ENCODE measurements at regions not wholly inside any gene's neighbourhood (a gene's known extent, or its start where the extent isn't known, plus 50 kb on each side); places are given as distances from the start of the nearest gene placed in this dataset.

DNA sequence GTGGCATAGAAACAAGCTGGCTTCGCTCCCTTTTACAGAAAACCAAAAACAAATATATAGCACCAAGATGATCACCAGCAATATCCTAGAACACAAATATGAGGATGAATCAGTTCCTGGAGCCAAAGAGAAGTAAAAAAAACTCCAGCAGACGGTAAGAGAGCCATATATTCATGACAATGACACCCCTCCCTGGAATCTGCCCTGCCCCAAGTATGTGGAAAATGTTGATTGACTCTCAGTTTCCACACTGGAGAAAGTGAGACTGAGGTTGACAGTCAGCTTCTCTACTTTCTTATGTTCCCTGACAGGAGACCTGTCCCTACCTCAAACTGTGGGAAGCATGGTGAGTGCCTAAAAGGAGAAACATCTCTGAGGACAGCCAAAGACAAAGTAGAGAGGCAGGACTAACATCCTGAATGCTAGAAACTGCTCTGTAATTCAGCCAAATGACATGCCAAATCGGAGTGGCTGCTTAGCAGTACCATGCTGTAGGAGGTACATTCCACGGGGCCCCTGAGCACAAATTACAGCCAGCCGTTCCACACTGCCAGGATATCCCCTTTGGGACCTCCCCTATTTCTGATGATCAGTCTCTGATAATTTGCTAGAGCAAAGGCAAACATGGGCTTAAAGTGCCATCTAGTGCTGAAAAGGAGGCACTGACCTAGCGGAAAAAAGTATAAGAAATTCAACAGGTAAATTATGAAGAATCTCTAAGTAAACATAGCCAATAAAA is 424.0 kb upstream of the RGMB start:
- TF ChIP-seq, protein P1, sequence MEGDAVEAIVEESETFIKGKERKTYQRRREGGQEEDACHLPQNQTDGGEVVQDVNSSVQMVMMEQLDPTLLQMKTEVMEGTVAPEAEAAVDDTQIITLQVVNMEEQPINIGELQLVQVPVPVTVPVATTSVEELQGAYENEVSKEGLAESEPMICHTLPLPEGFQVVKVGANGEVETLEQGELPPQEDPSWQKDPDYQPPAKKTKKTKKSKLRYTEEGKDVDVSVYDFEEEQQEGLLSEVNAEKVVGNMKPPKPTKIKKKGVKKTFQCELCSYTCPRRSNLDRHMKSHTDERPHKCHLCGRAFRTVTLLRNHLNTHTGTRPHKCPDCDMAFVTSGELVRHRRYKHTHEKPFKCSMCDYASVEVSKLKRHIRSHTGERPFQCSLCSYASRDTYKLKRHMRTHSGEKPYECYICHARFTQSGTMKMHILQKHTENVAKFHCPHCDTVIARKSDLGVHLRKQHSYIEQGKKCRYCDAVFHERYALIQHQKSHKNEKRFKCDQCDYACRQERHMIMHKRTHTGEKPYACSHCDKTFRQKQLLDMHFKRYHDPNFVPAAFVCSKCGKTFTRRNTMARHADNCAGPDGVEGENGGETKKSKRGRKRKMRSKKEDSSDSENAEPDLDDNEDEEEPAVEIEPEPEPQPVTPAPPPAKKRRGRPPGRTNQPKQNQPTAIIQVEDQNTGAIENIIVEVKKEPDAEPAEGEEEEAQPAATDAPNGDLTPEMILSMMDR (conservative IDR thresholded peaks at IDR 0.05; ENCODE audit: low read length), result peak; percentile 71
- DNase-seq (ENCODE audit: low read depth), result peak; percentile 92

DNA sequence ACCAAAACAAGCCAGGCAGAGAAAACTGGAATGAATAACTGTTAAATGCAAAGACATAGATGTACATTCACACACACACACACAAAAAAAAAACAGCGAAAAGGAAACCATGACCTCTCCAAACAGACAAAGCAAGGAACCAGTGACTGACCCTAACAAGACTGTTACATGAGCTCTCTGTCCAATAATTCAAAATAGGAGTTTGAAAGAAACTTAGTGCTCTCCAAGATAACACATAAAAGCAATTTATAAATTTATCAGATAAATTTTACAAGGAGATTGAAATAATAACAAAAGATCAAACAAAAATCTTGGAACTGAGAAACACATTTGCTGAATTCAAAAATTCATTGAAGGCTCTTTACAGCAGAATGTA is 423.5 kb upstream of the RGMB start:
- DNase-seq (ENCODE audit: low read depth), result no peak
- no peak overlapping the region for H3K4me3 ChIP-seq (ENCODE audit: low read length)
- TF ChIP-seq, protein P1 (conservative IDR thresholded peaks at IDR 0.05; ENCODE audit: low read length), result no peak

More for the DNA sequence above, 424.0 kb upstream of the RGMB start:
- peak overlapping the region; percentile 11 for H3K4me3 ChIP-seq (ENCODE audit: low read length)

- no peak overlapping the region for H3K4me3 ChIP-seq (ENCODE audit: low read length)
- DNase-seq (ENCODE audit: low read depth), result no peak
- TF ChIP-seq, protein P1 (conservative IDR thresholded peaks at IDR 0.05; ENCODE audit: low read length), result no peak
Observed at GRCh38 chr5:98354922-98355321, 418.5 kb upstream of the RGMB start.

DNA sequence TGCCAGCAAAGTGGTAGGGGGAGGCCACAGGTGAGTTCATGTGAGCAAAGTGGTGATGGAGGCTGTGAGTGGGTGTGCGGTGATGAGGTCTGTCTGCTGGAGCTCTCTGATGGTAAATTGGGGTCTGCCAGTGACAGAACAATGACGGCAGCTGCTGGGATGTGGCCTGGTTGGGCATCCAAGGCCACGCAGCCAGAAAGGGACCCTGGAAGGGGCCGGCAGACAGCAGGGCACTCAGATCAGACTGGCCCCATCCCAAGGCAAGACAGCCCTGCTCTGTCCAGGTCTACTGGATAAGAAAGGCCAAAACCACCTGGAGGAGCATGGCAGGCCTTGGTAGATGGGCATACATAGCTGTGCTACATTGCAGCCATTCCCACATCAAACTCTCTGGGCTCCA is 412.9 kb upstream of the RGMB start:
- no peak overlapping the region for H3K4me3 ChIP-seq (ENCODE audit: low read length)
- DNase-seq (ENCODE audit: low read depth), result no peak
- TF ChIP-seq, protein P1 (conservative IDR thresholded peaks at IDR 0.05; ENCODE audit: low read length), result no peak

- no peak overlapping the region for H3K4me3 ChIP-seq (ENCODE audit: low read length)
- DNase-seq (ENCODE audit: low read depth), result no peak
- TF ChIP-seq, protein P1 (conservative IDR thresholded peaks at IDR 0.05; ENCODE audit: low read length), result no peak
Observed at GRCh38 chr5:98363157-98363556, 410.3 kb upstream of the RGMB start.

- TF ChIP-seq, protein P1 (conservative IDR thresholded peaks at IDR 0.05; ENCODE audit: low read length), result no peak
- no peak for DNase-seq (ENCODE audit: low read depth)
- no peak overlapping the region for H3K4me3 ChIP-seq (ENCODE audit: low read length)
Observed at GRCh38 chr5:98364549-98364948, 408.9 kb upstream of the RGMB start.

DNA sequence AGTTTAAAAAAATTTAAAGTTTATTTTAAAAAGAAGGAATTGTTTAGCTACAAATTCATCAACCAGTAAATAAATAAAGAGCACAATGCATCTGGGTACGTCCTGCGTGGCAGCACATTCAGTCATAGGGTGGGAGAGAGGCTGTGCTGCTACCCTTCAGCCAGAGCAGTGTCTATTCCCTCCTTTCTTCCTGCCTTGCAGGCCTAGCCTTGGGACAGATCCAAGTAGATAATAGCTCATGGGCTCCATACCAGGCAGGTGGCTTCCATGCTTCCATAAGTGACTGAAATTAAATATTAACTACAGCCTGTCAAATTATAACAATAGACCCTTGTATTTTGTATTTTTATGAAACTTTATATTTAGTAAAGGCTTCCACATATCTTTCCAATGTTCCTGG is 408.3 kb upstream of the RGMB start:
- H3K4me3 ChIP-seq (ENCODE audit: low read length), result no peak overlapping the region
- no peak for DNase-seq (ENCODE audit: low read depth)
- TF ChIP-seq, protein P1 (conservative IDR thresholded peaks at IDR 0.05; ENCODE audit: low read length), result no peak
